C4-2B (cell line): ENCODE measurements at regions not wholly inside any gene's neighbourhood (a gene's known extent, or its start where the extent isn't known, plus 50 kb on each side); places are given as distances from the start of the nearest gene placed in this dataset.

Source experiments
- H3K27ac ChIP-seq: fragments of 450-650 bp; 2 replicates; pipeline ENCODE4 v1.5.1; 2017
- ZFX ChIP-seq: fragments of 450-650 bp; IDR thresholded peaks from 2 replicates; pipeline ENCODE4 v1.6.1; 2017
- TF ChIP-seq, protein P1 (sequence below): fragments of 450-650 bp; conservative IDR thresholded peaks from 2 replicates; pipeline ENCODE4 v1.5.1; 2017; ENCODE audit warnings: mild to moderate bottlenecking

DNA sequence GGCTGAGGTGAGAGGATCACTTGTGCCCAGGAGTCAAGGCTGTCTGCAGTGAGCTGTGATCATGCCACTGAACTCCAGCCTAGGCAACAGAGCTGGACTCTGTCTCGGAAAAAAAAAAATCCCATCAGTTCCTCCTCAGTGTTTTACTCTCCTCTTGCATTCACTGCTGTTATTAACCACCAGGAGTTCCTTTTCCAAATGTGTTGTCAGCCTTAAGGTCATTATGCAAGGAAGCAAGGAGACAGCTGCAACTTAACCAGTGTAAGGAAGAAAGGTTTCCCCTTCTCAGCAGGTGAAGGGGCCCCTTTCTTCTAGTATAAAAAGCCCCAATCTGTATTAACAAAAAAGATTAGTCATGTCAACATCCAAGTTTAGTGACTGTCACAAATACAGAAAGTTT is 86.6 kb upstream of the LEP start:
- no peak overlapping the region for H3K27ac ChIP-seq
- TF ChIP-seq, protein P1, sequence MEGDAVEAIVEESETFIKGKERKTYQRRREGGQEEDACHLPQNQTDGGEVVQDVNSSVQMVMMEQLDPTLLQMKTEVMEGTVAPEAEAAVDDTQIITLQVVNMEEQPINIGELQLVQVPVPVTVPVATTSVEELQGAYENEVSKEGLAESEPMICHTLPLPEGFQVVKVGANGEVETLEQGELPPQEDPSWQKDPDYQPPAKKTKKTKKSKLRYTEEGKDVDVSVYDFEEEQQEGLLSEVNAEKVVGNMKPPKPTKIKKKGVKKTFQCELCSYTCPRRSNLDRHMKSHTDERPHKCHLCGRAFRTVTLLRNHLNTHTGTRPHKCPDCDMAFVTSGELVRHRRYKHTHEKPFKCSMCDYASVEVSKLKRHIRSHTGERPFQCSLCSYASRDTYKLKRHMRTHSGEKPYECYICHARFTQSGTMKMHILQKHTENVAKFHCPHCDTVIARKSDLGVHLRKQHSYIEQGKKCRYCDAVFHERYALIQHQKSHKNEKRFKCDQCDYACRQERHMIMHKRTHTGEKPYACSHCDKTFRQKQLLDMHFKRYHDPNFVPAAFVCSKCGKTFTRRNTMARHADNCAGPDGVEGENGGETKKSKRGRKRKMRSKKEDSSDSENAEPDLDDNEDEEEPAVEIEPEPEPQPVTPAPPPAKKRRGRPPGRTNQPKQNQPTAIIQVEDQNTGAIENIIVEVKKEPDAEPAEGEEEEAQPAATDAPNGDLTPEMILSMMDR, result no peak
- TF ChIP-seq ZFX, result no peak

DNA sequence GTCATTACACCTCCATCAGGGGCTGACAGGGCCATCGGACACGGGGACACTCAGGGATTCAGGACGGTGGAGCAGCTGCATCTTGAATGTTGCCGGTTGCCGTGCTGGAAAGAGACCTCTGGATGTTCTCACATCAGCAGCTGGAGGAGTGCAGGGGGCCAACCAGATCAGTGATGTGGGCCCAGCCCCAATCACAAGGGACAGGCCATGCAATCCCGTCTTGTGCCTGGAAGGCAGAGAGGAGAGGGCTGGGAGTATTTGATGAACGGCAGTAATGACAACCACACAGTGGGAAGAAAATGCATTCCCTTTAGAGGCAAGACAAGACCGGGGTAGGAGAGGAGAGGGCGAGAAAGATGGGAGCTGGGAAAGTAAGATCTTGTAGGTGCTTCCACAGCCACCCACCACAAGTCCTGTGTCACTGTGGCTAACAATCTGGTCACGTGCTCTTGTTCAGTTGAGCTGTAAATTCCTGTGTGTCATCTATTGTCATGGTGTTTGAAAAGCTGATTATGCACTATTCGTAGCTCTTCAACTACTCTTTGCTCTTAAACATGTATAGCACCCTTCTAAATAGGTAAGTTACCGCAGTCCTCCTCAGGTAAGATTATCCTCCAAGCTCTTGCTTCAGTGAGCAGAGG is 85.9 kb upstream of the LEP start:
- H3K27ac ChIP-seq, result no peak overlapping the region
- TF ChIP-seq, protein P1, result no peak
- TF ChIP-seq ZFX, result no peak

DNA sequence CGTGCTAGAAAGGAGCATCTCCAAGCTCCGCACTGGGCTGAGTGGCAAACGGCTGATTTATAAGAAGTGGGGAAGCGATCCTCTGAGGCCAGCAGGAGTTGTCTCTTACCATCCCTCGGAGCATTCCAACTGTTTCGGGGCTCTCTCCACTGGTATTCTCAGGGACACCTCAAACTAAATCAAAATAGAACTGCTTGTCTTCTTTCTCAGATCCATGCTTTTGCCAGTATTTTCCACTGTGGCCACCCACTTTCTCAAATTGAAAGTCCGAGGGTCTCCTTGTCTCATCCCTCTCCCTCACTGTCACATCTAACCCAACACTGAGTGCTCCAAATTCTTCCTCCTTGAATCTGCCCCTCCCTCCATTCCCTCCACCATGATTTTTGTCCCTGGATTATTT is 83.2 kb upstream of the LEP start:
- TF ChIP-seq, protein P1, result no peak
- TF ChIP-seq ZFX, result no peak

DNA sequence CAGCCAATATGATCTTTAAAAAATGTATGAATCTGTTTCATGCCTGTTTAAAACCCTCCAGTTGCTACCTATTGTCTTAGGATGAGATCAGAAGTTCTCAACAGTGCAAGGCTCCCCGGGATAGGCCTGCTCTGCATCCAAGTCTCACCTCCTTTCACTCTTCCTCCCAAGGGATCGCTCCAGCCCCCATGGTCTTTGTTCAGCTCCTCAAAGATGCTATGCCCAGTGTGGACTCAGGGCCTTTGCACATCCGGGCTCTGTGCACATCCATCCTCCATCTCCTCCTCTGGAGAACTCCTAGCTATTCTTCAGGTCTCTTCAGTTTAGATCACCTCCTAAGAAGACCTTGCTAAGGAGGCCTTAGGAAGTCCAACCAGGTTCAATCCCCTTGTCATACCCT is 82.7 kb upstream of the LEP start:
- TF ChIP-seq, protein P1, result no peak
- no peak for TF ChIP-seq ZFX

More for the DNA sequence above, 83.2 kb upstream of the LEP start:
- no peak overlapping the region for H3K27ac ChIP-seq

DNA sequence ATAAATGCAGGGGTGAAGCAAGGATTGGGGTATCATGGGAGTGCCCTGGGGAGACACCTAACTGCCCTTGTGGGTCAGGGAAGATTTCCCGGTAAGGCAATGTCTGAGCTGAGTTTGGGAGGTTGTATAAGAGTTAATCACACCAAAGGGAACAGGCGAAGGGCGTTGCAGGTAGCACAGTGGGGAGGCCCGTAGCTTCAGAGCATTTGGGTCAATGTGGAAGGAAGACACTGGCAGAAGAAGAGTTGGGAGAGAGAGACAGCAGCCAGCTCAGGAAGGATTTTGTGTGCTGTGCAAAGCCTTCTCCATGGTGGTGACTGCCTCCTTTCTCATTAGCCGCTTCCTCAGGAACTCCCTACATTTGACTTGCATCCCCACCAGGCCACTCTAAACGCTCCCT is 80.8 kb upstream of the LEP start:
- TF ChIP-seq ZFX, result no peak
- TF ChIP-seq, protein P1, result no peak
- no peak overlapping the region for H3K27ac ChIP-seq

More for the DNA sequence above, 82.7 kb upstream of the LEP start:
- H3K27ac ChIP-seq, result no peak overlapping the region

DNA sequence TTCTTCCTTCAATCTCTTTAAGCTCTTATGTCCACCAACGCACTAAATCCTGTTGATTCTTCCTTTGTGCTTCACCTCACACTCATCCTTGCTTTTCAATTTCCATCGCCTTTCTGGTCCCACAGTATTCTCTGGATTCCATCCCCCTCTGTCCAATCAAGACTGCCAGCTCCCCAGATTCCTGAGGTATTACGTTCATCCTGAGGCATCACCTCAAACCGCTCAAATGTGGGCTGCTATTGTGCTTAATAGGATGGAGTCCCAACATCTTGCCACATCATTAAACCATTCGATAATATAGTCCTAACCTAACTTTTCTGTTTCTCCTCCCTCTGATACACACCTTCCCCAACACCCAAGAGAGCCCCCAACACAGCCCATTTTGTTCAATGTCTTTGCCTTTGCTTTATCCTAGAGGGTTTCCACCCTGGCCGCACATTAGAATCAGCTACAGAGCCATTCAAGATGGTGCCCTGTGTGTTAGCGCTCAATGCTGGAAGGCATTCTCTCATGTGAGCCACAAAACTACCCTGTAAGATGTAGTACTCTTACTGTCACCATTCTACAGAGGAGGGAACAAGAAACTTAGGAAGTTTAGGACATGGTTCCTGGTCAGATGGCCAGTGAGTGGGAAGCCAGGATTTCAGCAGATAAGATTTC is 79.5 kb upstream of the LEP start:
- no peak overlapping the region for H3K27ac ChIP-seq
- TF ChIP-seq ZFX, result no peak
- TF ChIP-seq, protein P1, result no peak

DNA sequence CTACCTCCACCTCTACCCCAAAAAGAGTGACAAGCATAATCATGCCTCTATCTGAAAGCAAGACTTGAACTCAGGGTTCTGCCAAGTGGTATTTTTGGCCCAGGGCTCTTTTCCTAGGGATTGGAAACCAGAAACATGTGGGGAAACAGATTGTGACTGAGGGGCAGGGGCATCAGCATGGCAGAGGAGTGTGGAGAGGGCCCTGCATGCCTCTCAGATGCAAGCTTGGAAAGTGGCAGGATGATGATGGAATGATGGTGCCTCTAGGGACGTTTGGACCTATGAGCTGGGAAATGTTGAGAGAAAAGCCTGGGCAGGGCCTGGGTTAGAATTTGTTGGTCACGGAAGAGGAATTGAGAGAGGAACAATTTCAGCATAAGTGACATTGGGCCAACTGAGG is 78.4 kb upstream of the LEP start:
- TF ChIP-seq, protein P1, result no peak
- TF ChIP-seq ZFX, result no peak

More for the DNA sequence above, 78.4 kb upstream of the LEP start:
- H3K27ac ChIP-seq, result no peak overlapping the region
